ENCODE measurements at regions not wholly inside any gene's neighbourhood (a gene's known extent, or its start where the extent isn't known, plus 50 kb on each side); places are given as distances from the start of the nearest gene placed in this dataset.
A peak's percentile ranks its signal among the peaks of the same experiment; 100 is the strongest.

GRCh38 chr6:119734227-119734626 is 384.7 kb upstream of the MAN1A1 start:
- Histone ChIP-seq H3K4me3 (ENCODE audit: low read length) (no peak overlapping the region), H3K9ac (ENCODE audit: extremely low read depth, low read length, poor library complexity, severe bottlenecking) (no peak overlapping the region), H3K27me3 (ENCODE audit: control insufficient read depth, insufficient read depth, low read length, poor library complexity, severe bottlenecking) (no peaks in the 10 kb centered on the region), H3K27ac (ENCODE audit: low read depth, low read length) (no peak overlapping the region), H3K36me3 (ENCODE audit: control insufficient read depth, insufficient read depth, low read length) (no peaks in the 10 kb centered on the region), H3K4me1 (ENCODE audit: control insufficient read depth, insufficient read depth, low read length) (no peaks in the 10 kb centered on the region), H3K9me3 (ENCODE audit: control insufficient read depth, low read length) (no peaks in the 10 kb centered on the region)
- no peaks in the 10 kb centered on the region for H3K36me3 Mint-ChIP-seq (ENCODE audit: low read depth)
- H3K27ac Mint-ChIP-seq = no peak overlapping the region
- 89% methylated on average over 1 of the region's 1 CpG; no CpG with 5 or more reads in 1 of the 2 experiments for WGBS, 2 experiments (ENCODE audit: insufficient coverage in 1 of 2, insufficient read length in 1 of 2)
- TF ChIP-seq CTCF (conservative IDR thresholded peaks at IDR 0.05) = no peak
- H3K4me1 Mint-ChIP-seq = peaks cover 7% of the 10 kb centered on the region
- no peaks in the 10 kb centered on the region for H3K9me3 Mint-ChIP-seq
- no peaks in the 10 kb centered on the region for H3K27me3 Mint-ChIP-seq (ENCODE audit: insufficient read depth)
- no peak for DNase-seq
- no peak overlapping the region for H3K4me3 Mint-ChIP-seq

- TF ChIP-seq CTCF (conservative IDR thresholded peaks at IDR 0.05) = no peak
- WGBS, 2 experiments (ENCODE audit: insufficient coverage in 1 of 2, insufficient read length in 1 of 2) = 99 to 100% methylated on average over 3 of the region's 3 CpGs
- no peak overlapping the region for H3K4me3 Mint-ChIP-seq
Measured at GRCh38 chr6:119728935-119729334, 379.4 kb upstream of the MAN1A1 start.

GRCh38 chr6:119728220-119728750 is 378.7 kb upstream of the MAN1A1 start:
- peak overlapping the region; percentile 96 for H3K27ac Mint-ChIP-seq
- H3K27ac ChIP-seq (ENCODE audit: low read depth, low read length) = no peak overlapping the region
- no peaks in the 10 kb centered on the region for H3K9me3 ChIP-seq (ENCODE audit: control insufficient read depth, low read length)
- peaks cover 30% of the 10 kb centered on the region for H3K4me1 Mint-ChIP-seq
- H3K4me3 Mint-ChIP-seq = peak overlapping the region; percentile 27
- H3K36me3 Mint-ChIP-seq (ENCODE audit: low read depth) = no peaks in the 10 kb centered on the region
- H3K9ac ChIP-seq (ENCODE audit: extremely low read depth, low read length, poor library complexity, severe bottlenecking) = no peak overlapping the region
- peaks cover 12% of the 10 kb centered on the region for H3K4me1 ChIP-seq (ENCODE audit: control insufficient read depth, insufficient read depth, low read length)
- peaks cover 2% of the 10 kb centered on the region for H3K27me3 Mint-ChIP-seq (ENCODE audit: insufficient read depth)
- WGBS, 2 experiments (ENCODE audit: insufficient coverage in 1 of 2, insufficient read length in 1 of 2) = 90 to 95% methylated on average over 7 of the region's 7 CpGs
- no peak overlapping the region for H3K4me3 ChIP-seq (ENCODE audit: low read length)
- H3K27me3 ChIP-seq (ENCODE audit: control insufficient read depth, insufficient read depth, low read length, poor library complexity, severe bottlenecking) = no peaks in the 10 kb centered on the region
- TF ChIP-seq CTCF (conservative IDR thresholded peaks at IDR 0.05) = peak; percentile 33
- DNase-seq = no peak
- H3K36me3 ChIP-seq (ENCODE audit: control insufficient read depth, insufficient read depth, low read length) = no peaks in the 10 kb centered on the region
- no peaks in the 10 kb centered on the region for H3K9me3 Mint-ChIP-seq

More at GRCh38 chr6:119728935-119729334, 379.4 kb upstream of the MAN1A1 start:
- Histone ChIP-seq H3K9ac (ENCODE audit: extremely low read depth, low read length, poor library complexity, severe bottlenecking) (no peak overlapping the region), H3K4me3 (ENCODE audit: low read length) (no peak overlapping the region), H3K9me3 (ENCODE audit: control insufficient read depth, low read length) (no peaks in the 10 kb centered on the region), H3K4me1 (ENCODE audit: control insufficient read depth, insufficient read depth, low read length) (peaks cover 12% of the 10 kb centered on the region), H3K27me3 (ENCODE audit: control insufficient read depth, insufficient read depth, low read length, poor library complexity, severe bottlenecking) (no peaks in the 10 kb centered on the region), H3K36me3 (ENCODE audit: control insufficient read depth, insufficient read depth, low read length) (no peaks in the 10 kb centered on the region), H3K27ac (ENCODE audit: low read depth, low read length) (no peak overlapping the region)
- no peak overlapping the region for H3K27ac Mint-ChIP-seq
- peaks cover 33% of the 10 kb centered on the region for H3K4me1 Mint-ChIP-seq
- H3K9me3 Mint-ChIP-seq = no peaks in the 10 kb centered on the region
- DNase-seq = no peak
- no peaks in the 10 kb centered on the region for H3K36me3 Mint-ChIP-seq (ENCODE audit: low read depth)
- no peaks in the 10 kb centered on the region for H3K27me3 Mint-ChIP-seq (ENCODE audit: insufficient read depth)
